HG03520 (cell line): ENCODE measurements at regions not wholly inside any gene's neighbourhood (a gene's known extent, or its start where the extent isn't known, plus 50 kb on each side); places are given as distances from the start of the nearest gene placed in this dataset.

Experiments
- ATAC-seq: cut with Tn5 transposase; IDR thresholded peaks from one replicate; pipeline ENCODE4 v1.9.1; 2021; ENCODE audit warnings: mild to moderate bottlenecking, moderate library complexity; ENCODE audit not compliant: unreplicated experiment

DNA sequence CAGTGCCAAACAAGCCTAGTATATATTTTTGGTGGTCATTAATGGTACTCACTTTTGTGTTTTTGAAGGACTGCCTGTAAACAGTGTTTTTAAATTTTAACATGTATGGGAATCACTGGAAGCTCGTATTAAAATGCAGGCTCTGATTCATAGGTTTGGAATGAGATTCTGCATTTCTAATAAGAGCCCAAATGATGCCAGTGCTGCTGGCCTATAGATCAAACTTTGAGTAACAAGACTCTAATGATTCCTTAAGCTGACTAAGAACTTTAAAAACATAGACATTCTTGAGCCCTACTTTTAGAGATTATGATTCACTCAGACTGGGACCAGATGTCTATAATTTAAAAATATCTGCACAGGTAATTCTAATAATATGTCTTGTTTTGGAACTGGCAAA is 823.2 kb upstream of the LCORL start:
- no peak for ATAC-seq

DNA sequence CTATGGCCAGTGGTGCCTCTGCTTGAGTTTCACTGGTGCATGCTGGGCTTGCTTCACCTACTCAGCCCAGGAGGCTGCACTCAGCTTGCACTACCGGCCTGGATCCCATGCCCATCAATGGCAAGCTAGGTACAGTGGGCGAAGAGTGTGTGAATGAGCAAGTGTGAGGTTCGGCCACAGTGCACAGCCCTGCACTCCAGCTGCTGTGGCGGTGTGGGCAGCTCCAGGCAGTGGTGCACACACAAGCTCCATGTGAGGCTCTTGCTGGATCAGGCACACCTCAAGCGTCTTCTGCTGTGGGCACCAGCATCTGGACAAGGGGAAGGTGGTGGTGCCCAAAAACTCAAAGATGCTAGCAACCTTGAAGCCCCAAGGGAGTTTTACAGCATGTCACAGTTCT is 820.9 kb upstream of the LCORL start:
- ATAC-seq = no peak

DNA sequence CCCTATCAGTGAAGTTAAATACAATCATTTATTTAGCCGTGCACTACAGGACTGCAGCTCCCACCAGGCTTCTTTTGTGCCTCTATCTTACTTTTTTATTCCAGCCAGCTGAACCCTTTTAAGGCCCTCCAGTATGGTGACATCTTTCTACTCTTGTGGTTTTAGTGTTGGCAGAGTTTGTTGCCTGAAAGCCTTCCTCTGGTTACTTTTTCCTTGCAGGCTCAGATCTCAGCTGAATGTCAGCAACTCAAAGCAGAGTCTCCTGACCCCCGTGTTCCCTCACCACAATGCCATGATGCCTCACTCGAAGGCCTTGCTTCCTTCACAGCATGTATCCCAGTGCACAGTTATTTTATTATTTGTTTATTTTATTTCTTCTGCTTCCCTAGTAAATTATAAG is 818.9 kb upstream of the LCORL start:
- no peak for ATAC-seq

DNA sequence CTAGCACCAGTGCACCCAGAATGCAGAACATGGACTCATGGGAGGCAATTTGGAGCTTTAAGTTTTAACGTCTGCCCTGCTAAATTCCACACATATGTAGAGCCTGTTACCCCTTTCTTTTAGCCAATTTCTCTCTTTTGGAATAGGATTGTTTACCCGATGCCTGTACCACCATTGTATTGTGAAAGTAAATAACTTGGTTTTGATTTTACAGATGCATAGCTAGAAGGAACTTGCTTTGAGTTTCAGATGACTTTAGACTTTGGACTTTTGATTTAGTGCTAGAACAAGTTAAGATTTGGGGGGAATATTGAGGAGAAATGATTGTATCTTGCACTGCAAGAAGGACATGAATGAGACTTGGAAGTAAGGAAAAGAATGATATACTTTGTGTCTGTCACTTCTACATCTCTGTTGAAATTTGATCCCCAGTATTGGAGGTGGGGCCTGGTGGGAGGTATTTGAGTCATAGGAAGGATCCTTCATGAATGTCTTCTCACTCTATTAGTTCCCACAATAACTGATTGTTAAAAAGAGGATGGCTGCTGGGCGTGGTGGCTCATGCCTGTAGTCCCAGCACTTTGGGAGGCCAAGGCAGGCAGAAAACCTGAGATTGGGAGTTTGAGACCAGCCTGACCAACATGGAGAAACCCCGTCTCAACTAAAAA is 794.8 kb upstream of the LCORL start:
- ATAC-seq = no peak

DNA sequence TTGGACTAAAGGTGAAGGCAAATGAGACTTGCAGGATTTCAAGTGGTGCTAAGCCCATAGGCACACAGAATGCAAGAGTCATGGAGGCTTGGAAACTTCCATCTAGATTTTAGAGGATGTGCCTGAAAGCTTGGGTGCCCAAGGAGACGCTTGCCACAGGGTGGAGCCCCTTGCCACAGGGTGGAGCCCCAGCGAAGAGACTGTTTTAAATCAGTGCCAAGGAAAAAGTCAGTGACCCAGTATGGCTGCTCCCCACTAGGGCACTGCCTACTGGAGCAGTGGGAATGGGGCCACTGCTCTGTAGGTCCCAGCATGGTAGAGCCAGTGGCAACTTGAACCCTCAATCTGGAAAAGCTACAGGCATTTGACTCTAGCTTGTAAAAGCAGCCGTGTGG is 794.2 kb upstream of the LCORL start:
- no peak for ATAC-seq

DNA sequence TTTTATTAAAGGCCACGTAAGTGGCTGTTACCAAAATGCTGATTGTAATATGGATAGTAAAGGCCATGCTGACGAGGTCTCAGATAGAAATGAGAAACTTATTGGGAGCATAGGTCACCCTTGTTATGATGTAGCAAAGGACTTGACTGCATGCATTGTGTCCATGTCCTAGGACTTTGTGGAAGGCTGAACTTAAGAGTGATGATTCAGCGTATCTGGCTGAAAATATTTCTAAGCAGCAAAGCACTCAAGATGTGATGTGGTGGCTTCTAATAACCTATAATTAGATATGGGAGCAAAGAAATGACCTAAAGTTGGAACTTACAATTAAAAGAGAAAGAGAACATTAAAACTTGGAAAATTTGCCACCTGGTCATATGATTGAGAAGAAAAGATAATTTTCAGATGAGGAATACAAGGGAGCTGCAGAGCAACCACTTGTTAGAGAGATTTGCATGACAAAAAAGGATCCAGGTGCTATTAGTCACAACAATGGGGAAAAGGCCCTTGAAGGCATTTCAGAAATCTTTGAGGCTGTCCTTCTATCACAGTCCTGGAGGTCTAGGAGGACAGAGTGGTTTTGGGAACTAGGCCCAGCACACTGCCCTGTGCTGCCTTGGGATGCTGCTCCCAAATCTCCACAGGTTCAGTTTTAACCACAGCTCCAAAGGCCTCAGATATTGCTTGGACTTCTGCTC is 793.7 kb upstream of the LCORL start:
- no peak for ATAC-seq

DNA sequence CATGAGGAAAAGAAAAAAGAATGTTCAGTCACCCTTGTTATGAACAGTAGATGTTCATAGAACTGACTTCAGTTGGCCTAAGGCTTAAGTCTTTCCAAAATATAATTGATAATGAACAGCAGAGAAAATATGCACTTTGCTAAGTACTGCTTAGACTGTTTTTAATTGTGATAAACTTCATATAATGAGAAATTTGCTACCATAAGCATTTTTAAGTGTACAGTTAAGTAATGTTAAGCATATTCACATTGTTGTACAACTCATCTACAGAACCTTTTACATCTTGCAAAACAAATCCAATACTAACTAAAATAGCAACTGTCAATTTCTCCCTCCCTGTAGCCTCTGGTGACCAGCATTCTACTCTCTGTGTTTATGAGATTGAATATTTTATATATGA is 792.2 kb upstream of the LCORL start:
- no peak for ATAC-seq

DNA sequence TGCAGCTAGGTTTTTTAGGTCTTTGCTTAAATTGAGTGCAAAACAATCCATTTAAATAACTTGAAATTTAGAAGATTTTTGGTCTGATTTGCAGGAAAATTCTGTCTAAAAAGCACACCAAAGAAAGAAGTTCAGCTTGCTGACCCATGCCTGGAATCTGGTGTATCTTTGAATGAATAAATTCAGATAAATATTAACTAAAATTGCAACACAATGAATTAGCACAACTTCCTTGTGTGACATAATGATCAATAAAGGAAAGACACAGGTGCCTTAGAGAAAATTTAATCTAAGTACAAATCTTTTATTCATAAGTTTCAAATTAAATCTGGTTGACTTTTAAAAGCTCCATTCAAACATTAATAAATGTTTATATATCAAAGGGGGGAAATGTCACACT is 791.5 kb upstream of the LCORL start:
- ATAC-seq = no peak

DNA sequence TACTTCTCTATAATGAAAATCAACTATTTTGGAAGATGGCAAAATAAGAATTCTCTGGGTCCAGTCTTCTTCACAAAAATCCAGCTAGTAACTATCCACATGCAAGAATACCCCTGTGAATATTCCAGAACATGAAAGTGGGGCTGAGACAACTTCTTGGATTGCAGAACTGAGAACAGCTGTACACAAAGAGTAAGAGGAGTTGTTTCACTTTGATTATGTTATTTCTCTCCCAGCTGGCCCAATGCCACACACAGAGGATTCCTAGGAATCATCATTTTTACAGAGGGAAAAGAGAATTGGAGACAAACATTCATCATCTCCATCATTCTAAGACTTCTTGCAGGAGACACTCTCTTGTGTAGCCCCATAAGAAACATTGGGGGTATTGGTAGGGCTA is 782.2 kb upstream of the LCORL start:
- ATAC-seq = no peak

DNA sequence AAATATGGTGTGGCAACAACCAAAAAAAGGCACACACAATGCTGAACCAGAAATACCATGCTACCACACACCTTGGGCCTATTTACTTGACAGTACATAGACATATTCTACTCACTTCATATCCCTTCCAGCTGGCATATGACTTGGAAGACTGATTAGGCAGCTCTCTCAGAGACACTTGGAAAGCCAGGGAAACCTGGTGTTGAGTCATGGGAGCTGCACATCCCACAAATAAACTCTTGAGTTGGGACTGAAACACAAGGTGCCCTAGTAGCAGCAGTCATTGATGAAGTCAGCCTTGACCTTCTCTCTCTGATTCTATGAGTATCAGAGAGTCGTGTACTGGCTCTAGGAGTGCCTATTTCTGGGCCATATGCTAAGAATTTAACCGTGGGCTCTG is 776.6 kb upstream of the LCORL start:
- no peak for ATAC-seq

DNA sequence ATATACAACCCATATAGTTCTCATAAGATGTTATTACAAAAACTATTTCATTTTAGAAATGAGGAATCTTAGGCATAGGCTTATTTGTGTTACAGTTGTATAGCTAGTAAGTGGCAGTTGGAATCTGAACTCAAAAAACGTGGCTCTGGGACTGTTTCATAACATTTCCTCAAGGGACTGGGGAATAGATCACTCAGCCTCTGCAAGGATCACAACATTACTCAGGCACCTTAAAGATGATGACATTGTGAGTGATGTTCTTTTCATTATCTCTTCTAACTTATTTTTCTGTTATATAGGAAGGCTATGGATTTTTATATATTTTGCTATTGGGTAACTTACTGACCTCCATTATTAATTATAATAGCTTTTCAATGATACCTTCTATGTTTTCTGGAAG is 774.2 kb upstream of the LCORL start:
- ATAC-seq = no peak

DNA sequence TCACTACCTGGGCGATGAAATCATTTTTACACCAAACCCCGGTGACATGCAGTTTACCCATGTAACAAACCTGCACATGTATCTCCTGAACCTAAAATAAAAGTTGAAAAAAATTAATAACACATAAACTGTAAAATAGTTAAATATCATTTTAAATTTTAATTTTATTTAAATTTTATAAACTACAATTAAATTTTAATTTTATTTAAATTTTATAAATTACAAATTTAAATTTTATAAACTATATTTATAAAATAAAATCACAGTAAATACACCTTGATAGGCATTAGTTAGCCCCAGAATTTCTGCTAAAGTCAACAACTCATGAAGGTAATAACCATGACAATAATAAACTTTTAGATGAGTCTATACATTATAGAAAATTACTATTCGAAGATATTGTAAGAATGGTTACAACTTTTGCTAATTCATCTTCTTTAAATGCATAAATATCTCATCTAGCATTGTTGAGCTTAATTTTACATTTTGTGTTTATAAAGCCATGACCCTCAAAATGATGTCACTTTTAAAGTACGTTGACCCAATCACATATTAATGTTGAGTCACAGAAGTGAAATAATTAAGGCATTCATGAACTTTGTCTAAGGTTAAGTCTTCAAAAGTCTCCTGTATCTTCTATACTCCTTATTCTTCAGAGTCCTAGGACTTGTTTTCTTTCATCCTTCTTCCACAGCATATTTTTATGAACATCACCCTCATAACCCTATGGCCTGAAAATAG is 755.8 kb upstream of the LCORL start:
- ATAC-seq = no peak

DNA sequence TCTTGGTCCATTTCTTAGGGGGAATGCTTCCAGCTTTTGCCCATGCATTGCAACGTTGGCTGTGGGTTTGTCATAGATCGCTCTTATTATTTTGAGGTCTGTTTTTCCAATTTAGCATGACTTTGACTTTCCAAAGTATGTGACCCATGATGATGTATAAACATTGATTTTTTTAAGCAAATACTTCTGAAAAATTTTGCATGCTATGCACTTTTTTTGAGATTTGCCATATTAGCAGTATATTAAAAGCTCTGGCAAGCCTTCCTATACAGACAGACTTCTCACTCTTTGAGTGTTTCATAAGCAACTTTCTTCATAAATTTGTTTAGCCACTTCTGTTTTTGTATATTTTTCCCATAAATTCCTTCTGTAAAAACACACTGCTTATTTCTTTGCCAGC is 746.4 kb upstream of the LCORL start:
- no peak for ATAC-seq

DNA sequence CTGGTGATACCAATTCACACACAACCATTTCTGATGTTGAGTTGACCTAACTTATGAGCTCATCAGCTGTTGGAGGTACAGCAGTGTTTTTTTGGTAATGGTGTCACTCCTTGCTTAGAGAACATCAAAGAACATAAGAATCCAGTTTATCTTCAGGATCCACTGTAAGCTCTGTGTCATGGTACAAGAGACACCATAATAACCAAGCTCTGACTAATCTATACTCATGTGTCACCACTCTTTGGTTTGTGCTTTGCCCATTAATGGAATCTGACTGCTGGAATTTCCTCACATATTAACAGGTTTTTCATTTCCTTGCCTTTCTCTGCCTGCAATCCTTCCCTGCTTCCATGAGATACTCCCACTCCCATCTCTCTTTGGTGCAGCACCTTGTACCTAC is 735.1 kb upstream of the LCORL start:
- ATAC-seq = no peak

DNA sequence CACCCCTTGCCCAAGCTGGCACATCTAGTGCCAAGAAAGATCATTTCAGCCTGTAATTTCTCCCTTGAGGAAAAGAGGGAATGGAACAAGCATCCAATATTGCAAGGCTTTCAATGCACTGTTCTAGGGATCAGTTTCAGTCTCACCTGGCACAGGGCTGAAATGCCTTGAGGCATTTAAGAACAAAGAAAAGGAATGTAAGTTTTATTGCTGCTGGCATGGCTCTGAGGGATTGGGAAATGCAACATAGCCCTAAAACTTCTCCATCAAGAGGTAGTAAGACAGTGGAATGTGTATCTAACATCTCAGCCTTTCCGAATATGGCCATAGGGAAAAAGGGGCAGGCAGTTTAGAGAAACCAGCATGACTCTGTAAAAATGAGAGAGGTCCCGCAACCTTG is 732.6 kb upstream of the LCORL start:
- ATAC-seq = no peak

DNA sequence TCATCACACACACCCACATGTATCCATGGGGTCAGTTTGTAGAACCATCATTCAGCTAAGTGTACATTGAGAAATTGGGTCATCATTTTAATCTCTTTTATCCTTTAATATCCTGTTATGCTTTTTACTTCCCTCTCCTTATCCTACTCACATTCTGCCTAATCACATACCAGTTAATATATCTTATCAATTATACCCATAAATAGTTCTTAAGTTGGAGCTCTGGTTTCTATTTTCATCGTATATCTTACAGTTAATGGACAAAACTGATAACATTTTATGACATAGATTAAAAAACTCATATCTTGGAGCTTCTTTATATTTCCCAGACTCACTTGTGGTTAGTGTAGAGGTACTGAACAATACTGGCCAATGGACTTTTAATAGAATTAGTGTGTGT is 729.5 kb upstream of the LCORL start:
- ATAC-seq = no peak

DNA sequence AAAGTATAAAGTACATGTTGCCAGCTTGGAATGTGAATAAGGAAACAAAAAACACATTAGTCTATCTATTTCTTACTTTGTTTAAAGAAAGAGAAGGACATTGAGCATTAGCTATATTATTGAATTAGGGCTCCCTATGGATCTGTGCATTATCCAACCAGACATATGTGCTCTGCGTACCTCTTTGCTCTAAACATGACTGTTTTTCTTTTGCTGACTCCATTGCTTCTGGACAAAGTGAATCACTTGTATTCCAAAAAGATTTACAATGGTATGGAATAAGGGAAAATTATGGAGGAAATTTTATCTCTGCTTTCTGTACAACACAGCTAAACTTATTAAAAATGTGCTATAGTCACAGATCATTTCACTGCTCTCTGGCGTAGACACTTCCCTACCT is 727.8 kb upstream of the LCORL start:
- ATAC-seq = no peak

DNA sequence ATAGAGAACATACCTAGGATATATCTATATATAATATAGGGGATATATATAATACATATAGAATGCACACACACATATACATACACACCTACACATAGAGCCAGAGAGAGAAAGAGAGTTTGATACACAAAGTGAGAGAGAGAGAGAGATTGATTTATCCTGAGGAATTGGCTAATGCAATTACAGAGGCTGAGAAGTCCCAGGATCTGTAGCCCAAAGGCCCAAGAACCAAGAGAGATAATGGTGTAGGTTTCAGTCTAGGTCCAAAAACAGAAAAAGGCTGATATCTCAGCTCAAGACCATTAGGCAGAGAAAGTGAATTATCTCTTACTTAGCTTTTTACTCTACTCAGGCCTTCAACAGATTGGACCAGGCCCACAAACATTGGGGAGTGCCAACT is 715.0 kb upstream of the LCORL start:
- ATAC-seq = no peak

DNA sequence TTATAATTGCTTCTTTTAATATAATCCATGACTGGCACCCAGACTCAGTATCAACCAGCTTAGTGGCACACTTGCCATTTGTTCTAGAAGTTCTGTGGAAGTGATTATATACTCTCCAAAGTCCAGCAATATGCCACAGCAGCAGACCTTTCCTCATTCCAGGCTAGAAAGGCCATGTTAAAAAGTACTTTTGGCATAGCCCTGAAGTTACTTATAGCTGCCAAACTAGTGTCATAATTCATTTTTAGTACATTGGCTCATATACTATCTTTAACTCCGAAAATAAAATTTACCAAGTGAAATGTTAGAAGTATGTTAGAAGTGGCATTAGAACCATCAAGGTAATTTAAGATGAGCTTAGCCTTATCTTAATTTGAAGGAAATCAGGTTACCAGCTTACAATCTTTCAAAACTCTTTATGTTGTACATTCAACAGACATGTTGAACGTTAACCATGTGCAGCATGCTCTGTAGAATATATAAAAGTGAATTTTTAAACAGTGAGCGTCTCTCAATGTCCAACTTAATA is 714.2 kb upstream of the LCORL start:
- no peak for ATAC-seq

DNA sequence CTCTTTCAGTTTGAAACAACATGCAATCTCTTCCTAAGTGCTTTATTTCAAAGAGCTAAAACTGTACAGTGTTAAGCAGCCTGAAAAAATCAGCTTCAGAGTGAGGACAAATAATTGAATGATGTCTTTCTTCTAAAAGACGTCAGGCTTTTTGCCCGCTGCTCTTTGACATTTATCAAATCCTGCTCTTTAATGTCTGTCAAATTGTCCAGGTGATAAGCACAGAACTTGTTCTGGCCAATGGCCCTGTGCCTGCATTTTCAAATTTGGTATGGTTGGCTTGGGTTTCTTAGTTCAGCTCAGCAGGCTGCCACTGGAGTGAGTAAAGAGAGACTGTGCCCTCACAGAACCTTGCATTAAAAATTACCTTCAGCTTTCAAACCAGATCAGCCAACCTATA is 712.9 kb upstream of the LCORL start:
- ATAC-seq = no peak

DNA sequence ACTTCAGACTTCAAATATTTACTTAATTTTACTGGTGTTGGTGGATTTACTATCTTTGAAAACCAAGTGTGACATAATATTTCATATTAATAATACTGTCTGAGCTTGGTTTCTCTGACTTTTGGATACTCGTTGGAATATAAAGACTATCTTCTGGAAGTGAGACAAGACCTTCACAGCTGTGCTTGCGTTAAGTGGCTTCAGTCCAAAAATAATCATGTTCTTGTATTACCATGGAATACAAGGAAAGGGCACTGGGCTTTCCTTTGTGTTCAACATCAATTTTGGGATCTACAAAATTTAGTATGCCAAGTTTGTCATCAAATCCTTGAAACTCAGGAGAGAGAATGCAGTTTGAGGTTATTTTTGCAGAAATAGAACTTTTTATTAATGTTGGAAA is 712.4 kb upstream of the LCORL start:
- no peak for ATAC-seq

DNA sequence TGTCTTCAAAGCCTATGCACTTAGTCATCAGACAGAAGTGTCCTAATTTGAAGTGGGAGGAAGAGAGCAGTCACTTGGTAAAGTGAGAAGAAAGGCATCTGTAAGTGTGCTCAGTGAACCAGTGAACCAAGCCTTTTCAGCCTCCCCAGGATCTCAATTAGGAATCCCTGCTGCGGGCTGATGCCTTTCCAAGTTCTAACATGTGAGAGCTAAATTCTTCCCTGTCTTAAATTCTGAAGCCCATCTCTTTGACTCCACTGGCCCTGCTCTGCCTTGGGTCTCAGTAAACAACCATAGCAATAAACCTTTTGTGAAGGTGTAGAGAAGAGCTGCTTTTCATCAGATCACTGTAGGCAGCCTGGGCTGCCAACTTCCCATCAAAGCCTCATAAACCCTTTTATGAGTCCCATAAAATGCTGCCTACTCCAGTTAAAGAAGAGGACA is 701.2 kb upstream of the LCORL start:
- ATAC-seq = no peak
